ENCODE measurements at regions not wholly inside any gene's neighbourhood (a gene's known extent, or its start where the extent isn't known, plus 50 kb on each side); places are given as distances from the start of the nearest gene placed in this dataset.

DNA sequence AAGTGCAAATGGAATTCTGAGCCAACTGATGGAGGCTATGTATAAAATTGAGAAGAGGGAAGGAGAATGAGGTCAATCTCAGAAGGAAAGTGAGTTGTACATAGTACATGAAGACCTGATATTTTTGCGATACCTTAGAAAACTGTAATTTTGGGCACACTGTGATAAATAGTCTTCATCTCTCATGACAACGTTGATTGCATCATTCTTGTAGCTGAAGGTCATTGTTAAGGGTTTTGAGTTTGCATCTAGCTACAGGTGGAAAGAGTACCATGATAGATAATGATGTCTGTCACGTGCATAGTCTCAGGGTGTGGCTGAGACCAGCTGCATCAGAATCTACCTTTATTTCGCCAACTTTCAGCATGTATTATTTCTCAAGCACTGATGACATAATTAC is 435.4 kb upstream of the MDFIC2 start:
- H3K4me3 ChIP-seq (ENCODE audit: low read length): no peak overlapping the region
- DNase-seq (ENCODE audit: low read depth): no peak
- TF ChIP-seq, protein P1, sequence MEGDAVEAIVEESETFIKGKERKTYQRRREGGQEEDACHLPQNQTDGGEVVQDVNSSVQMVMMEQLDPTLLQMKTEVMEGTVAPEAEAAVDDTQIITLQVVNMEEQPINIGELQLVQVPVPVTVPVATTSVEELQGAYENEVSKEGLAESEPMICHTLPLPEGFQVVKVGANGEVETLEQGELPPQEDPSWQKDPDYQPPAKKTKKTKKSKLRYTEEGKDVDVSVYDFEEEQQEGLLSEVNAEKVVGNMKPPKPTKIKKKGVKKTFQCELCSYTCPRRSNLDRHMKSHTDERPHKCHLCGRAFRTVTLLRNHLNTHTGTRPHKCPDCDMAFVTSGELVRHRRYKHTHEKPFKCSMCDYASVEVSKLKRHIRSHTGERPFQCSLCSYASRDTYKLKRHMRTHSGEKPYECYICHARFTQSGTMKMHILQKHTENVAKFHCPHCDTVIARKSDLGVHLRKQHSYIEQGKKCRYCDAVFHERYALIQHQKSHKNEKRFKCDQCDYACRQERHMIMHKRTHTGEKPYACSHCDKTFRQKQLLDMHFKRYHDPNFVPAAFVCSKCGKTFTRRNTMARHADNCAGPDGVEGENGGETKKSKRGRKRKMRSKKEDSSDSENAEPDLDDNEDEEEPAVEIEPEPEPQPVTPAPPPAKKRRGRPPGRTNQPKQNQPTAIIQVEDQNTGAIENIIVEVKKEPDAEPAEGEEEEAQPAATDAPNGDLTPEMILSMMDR (conservative IDR thresholded peaks at IDR 0.05; ENCODE audit: low read depth, low read length): no peak

DNA sequence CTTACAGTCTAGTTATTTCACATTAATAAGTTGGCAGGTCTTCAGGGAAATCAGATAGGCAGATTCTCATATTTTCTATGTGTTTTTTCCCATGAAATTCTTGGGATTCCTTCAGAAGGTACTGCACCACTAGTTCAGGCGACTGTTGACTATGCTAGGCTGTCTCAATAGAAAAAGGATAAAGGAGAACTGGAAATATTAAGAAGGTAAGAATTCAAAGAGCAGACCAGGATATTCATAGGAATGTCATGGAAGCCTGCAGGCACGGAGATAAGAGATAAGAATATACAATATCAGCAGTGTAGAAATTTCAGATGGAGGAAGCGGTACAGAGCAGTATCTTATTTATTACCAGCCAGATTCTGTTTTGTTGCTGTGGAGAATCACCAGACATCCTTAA is 432.1 kb upstream of the MDFIC2 start:
- DNase-seq (ENCODE audit: low read depth): peak; percentile 61
- TF ChIP-seq, protein P1 (conservative IDR thresholded peaks at IDR 0.05; ENCODE audit: low read depth, low read length): no peak
- H3K4me3 ChIP-seq (ENCODE audit: low read length): no peak overlapping the region

DNA sequence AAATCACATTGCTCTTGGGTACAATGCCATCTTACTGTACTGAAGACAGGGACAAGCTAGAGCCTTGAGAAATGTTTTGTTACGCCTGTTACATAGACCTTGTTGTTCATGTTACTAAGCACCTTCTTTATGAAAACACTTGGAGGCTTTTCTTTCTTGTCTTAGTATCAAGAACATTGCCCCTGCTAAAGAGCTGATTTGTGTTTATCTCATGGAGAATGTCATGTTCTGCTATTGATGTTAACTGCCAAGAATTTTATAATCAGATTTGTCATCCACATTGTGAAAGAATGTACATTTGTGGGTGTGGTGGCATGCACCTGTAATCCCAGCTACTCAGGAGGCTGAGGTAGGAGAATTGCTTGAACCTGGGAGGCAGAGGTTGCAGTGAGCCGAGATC is 431.3 kb upstream of the MDFIC2 start:
- H3K4me3 ChIP-seq (ENCODE audit: low read length): no peak overlapping the region
- TF ChIP-seq, protein P1 (conservative IDR thresholded peaks at IDR 0.05; ENCODE audit: low read depth, low read length): no peak
- DNase-seq (ENCODE audit: low read depth): peak; percentile 61

GRCh38 chr3:70742081-70742480 is 429.6 kb upstream of the MDFIC2 start:
- no peak for DNase-seq (ENCODE audit: low read depth)
- TF ChIP-seq, protein P1 (conservative IDR thresholded peaks at IDR 0.05; ENCODE audit: low read depth, low read length): no peak
- H3K4me3 ChIP-seq (ENCODE audit: low read length): no peak overlapping the region

DNA sequence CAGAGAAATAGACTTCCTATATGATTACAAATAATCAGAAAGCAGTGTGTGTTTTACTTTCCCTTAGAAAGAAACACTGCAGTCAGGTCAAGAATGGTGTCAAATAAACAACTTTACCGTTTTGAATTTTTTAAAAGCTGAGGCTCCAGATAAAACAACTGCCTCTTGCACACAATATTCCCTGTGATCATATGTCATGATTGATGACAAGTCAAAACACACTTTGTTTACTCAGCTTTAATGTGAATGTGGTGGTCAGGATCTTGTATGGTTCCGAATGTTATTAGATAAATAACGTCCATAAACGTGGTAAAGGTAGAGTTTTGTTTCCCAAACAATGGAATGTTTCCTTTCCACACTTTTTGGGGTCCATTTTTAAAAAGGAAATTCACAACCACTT is 428.4 kb upstream of the MDFIC2 start:
- TF ChIP-seq, protein P1 (conservative IDR thresholded peaks at IDR 0.05; ENCODE audit: low read depth, low read length): no peak
- no peak overlapping the region for H3K4me3 ChIP-seq (ENCODE audit: low read length)

DNA sequence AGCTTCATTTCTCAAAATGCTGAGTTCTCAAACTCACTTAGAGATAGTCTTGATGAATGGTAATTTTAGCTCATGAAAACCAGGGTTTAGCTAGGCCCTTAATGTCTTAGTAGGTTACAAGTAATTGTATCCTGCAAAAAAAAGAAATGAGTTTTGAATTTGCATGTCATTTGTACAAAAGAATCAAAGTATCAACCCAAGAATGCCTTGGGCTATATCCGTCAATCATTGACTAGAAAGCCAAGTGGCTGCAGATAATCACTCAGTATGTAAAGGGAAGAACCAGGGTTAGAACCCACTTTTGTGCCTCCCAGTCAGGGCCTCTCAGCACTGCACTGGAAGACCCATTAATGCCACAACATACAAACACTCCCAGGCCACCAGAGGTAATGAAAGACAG is 427.6 kb upstream of the MDFIC2 start:
- no peak for DNase-seq (ENCODE audit: low read depth)
- TF ChIP-seq, protein P1 (conservative IDR thresholded peaks at IDR 0.05; ENCODE audit: low read depth, low read length): no peak
- H3K4me3 ChIP-seq (ENCODE audit: low read length): no peak overlapping the region

More for the DNA sequence above, 428.4 kb upstream of the MDFIC2 start:
- DNase-seq (ENCODE audit: low read depth): no peak

GRCh38 chr3:70738291-70738681 is 425.8 kb upstream of the MDFIC2 start:
- TF ChIP-seq, protein P1 (conservative IDR thresholded peaks at IDR 0.05; ENCODE audit: low read depth, low read length): no peak
- no peak for DNase-seq (ENCODE audit: low read depth)
- H3K4me3 ChIP-seq (ENCODE audit: low read length): no peak overlapping the region
